ENCODE measurements at regions not wholly inside any gene's neighbourhood (a gene's known extent, or its start where the extent isn't known, plus 50 kb on each side); places are given as distances from the start of the nearest gene placed in this dataset.

DNA sequence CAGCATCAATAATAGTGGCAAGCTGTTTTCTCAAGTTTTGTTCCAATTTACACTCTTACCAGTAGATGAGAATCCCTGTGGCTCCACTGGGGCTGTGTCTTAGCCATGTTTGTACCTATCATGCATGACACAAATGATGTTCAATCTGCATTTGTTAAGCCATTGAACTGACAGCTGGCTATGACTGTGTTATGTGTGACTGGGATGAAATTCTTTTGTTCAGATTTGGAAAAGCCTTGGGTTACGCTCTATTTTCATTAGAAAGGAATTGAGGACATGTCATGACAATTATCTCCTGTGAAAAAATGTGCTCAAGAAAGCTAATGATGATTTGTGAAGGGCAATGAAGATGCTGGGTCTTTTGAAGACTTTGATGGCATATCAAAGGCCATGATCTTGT is 201.8 kb upstream of the LARGE1 start:
- no peak overlapping the region for H3K4me3 ChIP-seq (ENCODE audit: low read length)
- TF ChIP-seq CTCF (conservative IDR thresholded peaks at IDR 0.05; ENCODE audit: low read depth, low read length), result no peak
- DNase-seq (ENCODE audit: low read depth), result no peak

- H3K4me3 ChIP-seq (ENCODE audit: low read length), result no peak overlapping the region
- TF ChIP-seq CTCF (conservative IDR thresholded peaks at IDR 0.05; ENCODE audit: low read depth, low read length), result no peak
- DNase-seq (ENCODE audit: low read depth), result no peak
Measured at GRCh38 chr22:34129691-34130486, 209.6 kb upstream of the LARGE1 start.

DNA sequence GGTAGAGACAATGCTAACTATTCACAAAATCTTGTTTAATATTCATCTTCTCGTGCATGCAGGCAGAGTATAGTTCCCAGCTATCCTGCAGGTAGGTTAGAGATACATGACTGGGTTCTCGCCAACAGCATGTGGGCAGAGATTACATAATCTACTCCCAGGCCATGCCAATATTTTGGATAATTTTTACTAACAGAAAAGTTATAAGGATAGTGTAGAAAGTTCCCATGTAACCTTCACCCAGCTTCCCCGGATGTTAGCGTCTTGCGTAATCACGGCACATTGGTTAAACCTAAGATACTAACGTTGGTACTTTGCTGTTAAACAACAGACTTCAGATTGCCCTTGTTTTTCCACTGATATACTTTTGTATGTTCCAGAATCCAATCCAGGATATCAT is 215.5 kb upstream of the LARGE1 start:
- no peak for DNase-seq (ENCODE audit: low read depth)
- no peak overlapping the region for H3K4me3 ChIP-seq (ENCODE audit: low read length)
- TF ChIP-seq CTCF (conservative IDR thresholded peaks at IDR 0.05; ENCODE audit: low read depth, low read length), result no peak

DNA sequence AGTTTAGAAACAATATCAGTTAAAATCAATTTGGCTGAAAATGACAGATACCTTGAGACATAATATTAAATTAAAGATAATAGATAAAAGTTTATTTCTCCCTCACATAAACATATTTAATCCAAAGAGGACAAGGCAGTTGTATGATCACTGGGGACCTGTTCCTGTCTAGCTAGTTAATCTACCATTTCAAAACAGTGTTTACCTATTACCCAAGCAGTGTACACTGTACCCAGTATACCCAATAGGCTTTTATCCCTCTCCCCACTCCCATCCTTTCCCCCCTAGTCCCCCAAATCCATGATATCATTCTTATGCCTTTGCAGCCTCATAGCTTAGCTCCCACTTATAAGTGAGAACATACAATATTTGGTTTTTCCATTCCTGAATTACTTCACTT is 229.7 kb upstream of the LARGE1 start:
- TF ChIP-seq CTCF (conservative IDR thresholded peaks at IDR 0.05; ENCODE audit: low read depth, low read length), result no peak
- H3K4me3 ChIP-seq (ENCODE audit: low read length), result no peak overlapping the region
- no peak for DNase-seq (ENCODE audit: low read depth)

DNA sequence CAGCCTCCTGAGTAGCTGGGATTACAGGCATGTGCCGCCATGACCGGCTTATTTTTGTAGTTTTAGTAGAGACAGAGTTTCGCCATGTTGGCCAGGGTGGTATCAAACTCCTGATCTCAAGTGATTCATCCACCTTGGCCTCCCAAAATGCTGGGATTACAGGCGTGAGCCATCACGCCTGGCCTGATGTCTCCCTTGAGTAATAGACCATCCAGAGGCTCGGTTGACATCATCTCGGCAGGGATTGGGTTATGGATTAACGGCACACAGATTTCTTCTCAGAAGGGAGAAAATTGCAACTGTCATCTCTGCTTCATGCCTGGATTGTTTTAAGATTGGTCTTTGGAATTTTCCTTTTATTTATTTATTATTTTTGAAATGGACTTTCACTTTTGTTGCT is 239.2 kb upstream of the LARGE1 start:
- TF ChIP-seq CTCF (conservative IDR thresholded peaks at IDR 0.05; ENCODE audit: low read depth, low read length), result no peak
- no peak overlapping the region for H3K4me3 ChIP-seq (ENCODE audit: low read length)
- DNase-seq (ENCODE audit: low read depth), result no peak

DNA sequence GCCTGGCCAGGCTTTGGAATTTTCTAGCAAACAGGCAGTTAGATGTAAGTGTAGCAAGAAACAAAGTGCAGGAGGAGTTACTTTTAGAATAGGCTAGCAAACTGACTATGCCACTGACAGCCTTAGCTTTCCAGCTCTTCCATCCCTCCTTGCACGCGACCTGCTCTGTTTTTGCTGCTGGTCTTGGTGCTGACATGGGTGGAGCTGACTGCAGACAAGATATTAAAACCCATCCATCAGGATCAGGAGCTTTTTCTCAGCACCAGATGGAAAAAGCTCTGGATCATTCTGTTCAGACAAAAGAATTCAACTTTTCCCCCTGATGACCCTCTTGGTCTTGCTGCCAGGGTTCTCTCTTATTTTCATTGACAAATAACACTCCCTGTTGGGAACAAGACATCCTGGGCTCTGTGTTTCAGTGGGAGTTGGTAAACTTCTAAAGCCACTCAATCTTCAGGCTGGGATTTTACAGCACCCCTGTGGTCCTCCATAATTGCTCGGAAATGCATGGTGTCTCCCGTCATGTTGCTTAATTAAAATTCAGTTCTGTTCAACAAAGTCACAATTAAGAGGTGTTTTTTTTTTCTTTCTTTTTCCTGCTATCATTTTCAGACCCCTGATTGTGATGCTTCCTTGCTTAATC is 240.0 kb upstream of the LARGE1 start:
- DNase-seq (ENCODE audit: low read depth), result no peak
- no peak overlapping the region for H3K4me3 ChIP-seq (ENCODE audit: low read length)
- TF ChIP-seq CTCF (conservative IDR thresholded peaks at IDR 0.05; ENCODE audit: low read depth, low read length), result no peak

All from retinal pigment epithelial cell (primary cell).